Endothelial cell of umbilical vein (primary cell): ENCODE measurements at regions not wholly inside any gene's neighbourhood (a gene's known extent, or its start where the extent isn't known, plus 50 kb on each side); places are given as distances from the start of the nearest gene placed in this dataset.

Source experiments
- CTCF ChIP-seq, 2 donors: IDR thresholded peaks; 1 replicate in 1 of 2; 2 replicates in 1 of 2; pipeline ENCODE4 v1.5.1; 2011; ENCODE audit warnings: low read length in 2 of 2, mild to moderate bottlenecking in 2 of 2, moderate library complexity in 2 of 2, control low read depth in 1 of 2, inconsistent platforms in 1 of 2, low read depth in 1 of 2; ENCODE audit not compliant: insufficient read depth in 1 of 2; ENCODE audit errors: extremely low read depth in 1 of 2
- EZH2 ChIP-seq: IDR thresholded peaks from 2 replicates; pipeline ENCODE4 v1.6.1; 2012; ENCODE audit warnings: borderline replicate concordance, low read depth, mild to moderate bottlenecking, moderate library complexity, low read length, inconsistent platforms; ENCODE audit not compliant: severe bottlenecking
- JUN ChIP-seq: IDR thresholded peaks from 2 replicates; pipeline ENCODE4 v1.6.1; 2011; ENCODE audit warnings: borderline replicate concordance, low read depth; ENCODE audit not compliant: insufficient read length, insufficient read depth
- POLR2A ChIP-seq: IDR thresholded peaks from 2 replicates; pipeline ENCODE4 v1.6.1; 2012; ENCODE audit warnings: low read depth, mild to moderate bottlenecking, control low read depth, low read length
- TF ChIP-seq, protein P1 (sequence below): IDR thresholded peaks from 2 replicates; pipeline ENCODE4 v1.6.1; 2011; ENCODE audit not compliant: insufficient read depth, insufficient read length

DNA sequence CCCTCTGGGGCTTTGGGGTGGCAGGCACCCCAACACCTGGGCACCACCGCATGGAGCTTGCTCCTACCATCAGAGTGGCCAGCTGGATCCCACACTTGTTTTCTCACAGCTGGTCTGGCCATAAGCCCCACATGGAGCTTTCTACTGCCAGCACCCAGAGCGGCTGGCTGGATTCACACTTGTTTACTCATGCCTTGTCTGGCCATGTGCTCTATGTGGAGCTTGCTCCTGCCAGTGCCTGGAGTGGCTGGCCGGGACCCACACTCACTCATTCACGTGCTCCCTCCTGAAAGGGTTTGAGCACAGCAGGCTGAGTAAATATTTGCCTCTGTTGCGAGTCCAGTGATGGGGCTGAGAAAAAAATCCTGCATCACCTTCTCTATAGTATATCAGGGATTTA is 487.0 kb downstream of the CD109 start:
- TF ChIP-seq CTCF (IDR thresholded peaks at IDR 0.05; ENCODE audit: extremely low read depth in 1 of 2, insufficient read depth in 1 of 2, low read depth in 1 of 2, low read length in 2 of 2) (no peak), POLR2A (no peak), EZH2 (no peak), JUN (no peak)
- TF ChIP-seq, protein P1, sequence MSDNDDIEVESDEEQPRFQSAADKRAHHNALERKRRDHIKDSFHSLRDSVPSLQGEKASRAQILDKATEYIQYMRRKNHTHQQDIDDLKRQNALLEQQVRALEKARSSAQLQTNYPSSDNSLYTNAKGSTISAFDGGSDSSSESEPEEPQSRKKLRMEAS, result no peak
